Muscle of arm (tissue), 1 donor: ENCODE measurements at regions not wholly inside any gene's neighbourhood (a gene's known extent, or its start where the extent isn't known, plus 50 kb on each side); places are given as distances from the start of the nearest gene placed in this dataset.

Experiments used
- DNase-seq: peaks from one replicate; pipeline ENCODE4 v3.0.0-alpha.2; 2013

- DNase-seq: no peak
Observed at GRCh38 chr10:3691482-3691881, 93.5 kb downstream of the KLF6 start.

GRCh38 chr10:3689871-3690510, 95.0 kb downstream of the KLF6 start:
- DNase-seq: no peak

GRCh38 chr10:3687510-3688081, 97.4 kb downstream of the KLF6 start:
- no peak for DNase-seq

- no peak for DNase-seq
Observed at GRCh38 chr10:3685384-3685783, 99.6 kb downstream of the KLF6 start.

- no peak for DNase-seq
Observed at GRCh38 chr10:3684891-3685290, 100.1 kb downstream of the KLF6 start.

- no peak for DNase-seq
Observed at GRCh38 chr10:3683560-3683959, 101.4 kb downstream of the KLF6 start.

GRCh38 chr10:3682745-3683144, 102.3 kb downstream of the KLF6 start:
- DNase-seq: no peak

GRCh38 chr10:3681642-3682554, 103.1 kb downstream of the KLF6 start:
- no peak for DNase-seq

GRCh38 chr10:3679950-3680629, 104.9 kb downstream of the KLF6 start:
- DNase-seq: no peak

- DNase-seq: no peak
Observed at GRCh38 chr10:3678629-3679227, 106.3 kb downstream of the KLF6 start.

- DNase-seq: no peak
Observed at GRCh38 chr10:3676564-3676963, 108.4 kb downstream of the KLF6 start.

GRCh38 chr10:3672220-3672619, 112.8 kb downstream of the KLF6 start:
- DNase-seq: no peak

- DNase-seq: no peak
Observed at GRCh38 chr10:3671386-3671955, 113.5 kb downstream of the KLF6 start.

GRCh38 chr10:3668966-3669330, 116.1 kb downstream of the KLF6 start:
- no peak for DNase-seq

GRCh38 chr10:3668276-3668965, 116.6 kb downstream of the KLF6 start:
- DNase-seq: no peak

GRCh38 chr10:3666525-3667302, 118.3 kb downstream of the KLF6 start:
- DNase-seq: no peak

- no peak for DNase-seq
Observed at GRCh38 chr10:3665316-3665908, 119.6 kb downstream of the KLF6 start.

GRCh38 chr10:3662775-3663174, 122.2 kb downstream of the KLF6 start:
- no peak for DNase-seq

- DNase-seq: no peak
Observed at GRCh38 chr10:3661271-3661670, 123.7 kb downstream of the KLF6 start.

- no peak for DNase-seq
Observed at GRCh38 chr10:3660753-3661152, 124.3 kb downstream of the KLF6 start.
